ENCODE measurements at regions not wholly inside any gene's neighbourhood (a gene's known extent, or its start where the extent isn't known, plus 50 kb on each side); places are given as distances from the start of the nearest gene placed in this dataset.

- TF ChIP-seq MAX (IDR thresholded peaks at IDR 0.05) (no peak), NFIC (IDR thresholded peaks at IDR 0.05) (no peak), RAD21 (IDR thresholded peaks at IDR 0.05; ENCODE audit: low read depth) (no peak), TCF12 (IDR thresholded peaks at IDR 0.05; ENCODE audit: low read depth) (no peak), YY1 (IDR thresholded peaks at IDR 0.05; ENCODE audit: low read depth) (no peak), EGR1 (IDR thresholded peaks at IDR 0.05) (no peak), CEBPB (IDR thresholded peaks at IDR 0.05) (no peak), FOXM1 (IDR thresholded peaks at IDR 0.05; ENCODE audit: borderline replicate concordance, low read depth) (no peak), EP300 (IDR thresholded peaks at IDR 0.05; ENCODE audit: borderline replicate concordance) (no peak), USF1 (IDR thresholded peaks at IDR 0.05) (no peak)
These were observed 315.9 kb downstream of the BCHE start for GRCh38 chr3:165521131-165521871.

Data from Ishikawa (cell line).